T-helper 22 cell (primary cell): ENCODE measurements at regions not wholly inside any gene's neighbourhood (a gene's known extent, or its start where the extent isn't known, plus 50 kb on each side); places are given as distances from the start of the nearest gene placed in this dataset.

Experiments
- DNase-seq: peaks from one replicate; pipeline ENCODE4 v3.0.0-alpha.2; 2020; ENCODE audit warnings: low read depth

- no peak for DNase-seq
Observed at GRCh38 chr2:198795419-198795818, 662.3 kb downstream of the SATB2 start.

- DNase-seq, result no peak
Observed at GRCh38 chr2:198791623-198792022, 666.1 kb downstream of the SATB2 start.

- DNase-seq, result no peak
Observed at GRCh38 chr2:198788676-198789075, 669.1 kb downstream of the SATB2 start.

DNA sequence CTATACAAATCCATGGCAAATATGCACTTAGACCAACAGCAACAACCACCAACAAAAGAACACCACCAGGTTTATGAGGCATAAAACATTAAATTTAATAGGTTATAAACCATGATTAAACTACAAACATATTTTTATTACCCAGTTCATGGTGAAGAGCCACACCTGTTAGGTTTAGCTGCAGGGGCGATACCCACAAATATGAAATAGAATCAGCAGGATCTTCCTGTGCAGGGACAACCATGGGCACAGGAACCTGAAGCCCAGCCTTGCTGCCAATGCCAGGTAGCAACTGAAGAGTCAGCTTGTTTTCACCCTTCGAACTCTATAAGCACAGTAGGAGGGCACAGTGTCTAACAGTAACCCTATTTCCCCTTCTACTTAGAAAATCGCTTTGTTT, 675.0 kb downstream of the SATB2 start:
- DNase-seq, result no peak

- no peak for DNase-seq
Observed at GRCh38 chr2:198776616-198777406, 680.9 kb downstream of the SATB2 start.

DNA sequence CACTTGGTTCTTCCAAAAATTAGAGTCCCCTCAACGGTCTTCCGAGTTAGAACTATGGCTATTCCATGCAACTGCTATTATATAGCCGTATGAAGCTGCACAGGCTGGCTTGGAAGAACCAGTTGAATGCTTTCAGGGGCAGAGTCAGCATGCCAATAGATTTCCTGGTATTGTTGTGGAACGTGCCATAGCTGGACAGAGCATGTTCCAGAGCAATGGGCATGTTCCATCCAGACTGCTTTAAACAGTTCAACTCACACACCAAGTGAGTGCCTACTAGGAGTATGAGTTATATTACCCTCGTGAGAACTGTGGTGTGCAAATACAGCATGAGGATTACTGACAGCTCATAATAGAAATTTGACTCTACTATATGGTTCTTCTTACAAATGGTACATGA, 682.0 kb downstream of the SATB2 start:
- no peak for DNase-seq

- no peak for DNase-seq
Observed at GRCh38 chr2:198774576-198774975, 683.2 kb downstream of the SATB2 start.

- DNase-seq, result no peak
Observed at GRCh38 chr2:198767694-198768093, 690.0 kb downstream of the SATB2 start.

DNA sequence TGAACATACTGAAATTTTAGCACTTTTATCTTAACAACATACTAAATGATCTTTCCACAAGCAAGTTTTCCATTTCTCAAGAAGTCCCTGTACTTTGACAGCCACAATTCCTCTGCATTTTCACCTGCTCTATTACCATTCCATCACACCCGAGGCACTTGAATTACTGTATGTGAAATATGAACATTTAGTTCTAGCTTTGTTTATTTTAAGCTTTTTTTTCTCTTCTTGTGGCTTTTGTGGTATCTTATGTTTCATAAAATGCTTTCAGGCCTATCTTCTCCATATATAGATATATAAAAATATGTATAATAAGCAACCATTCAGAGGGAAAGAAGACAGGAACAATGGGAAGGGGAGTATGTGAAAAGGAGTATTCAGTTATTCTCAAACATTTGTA, 693.9 kb downstream of the SATB2 start:
- DNase-seq, result no peak

- DNase-seq, result no peak
Observed at GRCh38 chr2:198762441-198762840, 695.3 kb downstream of the SATB2 start.

GRCh38 chr2:198757069-198757468, 700.7 kb downstream of the SATB2 start:
- DNase-seq, result no peak

- no peak for DNase-seq
Observed at GRCh38 chr2:198756166-198756565, 701.6 kb downstream of the SATB2 start.

- DNase-seq, result no peak
Observed at GRCh38 chr2:198753101-198753500, 704.6 kb downstream of the SATB2 start.

GRCh38 chr2:198749364-198749763, 708.4 kb downstream of the SATB2 start:
- DNase-seq, result no peak

GRCh38 chr2:198731842-198732399, 725.8 kb downstream of the SATB2 start:
- DNase-seq, result no peak

DNA sequence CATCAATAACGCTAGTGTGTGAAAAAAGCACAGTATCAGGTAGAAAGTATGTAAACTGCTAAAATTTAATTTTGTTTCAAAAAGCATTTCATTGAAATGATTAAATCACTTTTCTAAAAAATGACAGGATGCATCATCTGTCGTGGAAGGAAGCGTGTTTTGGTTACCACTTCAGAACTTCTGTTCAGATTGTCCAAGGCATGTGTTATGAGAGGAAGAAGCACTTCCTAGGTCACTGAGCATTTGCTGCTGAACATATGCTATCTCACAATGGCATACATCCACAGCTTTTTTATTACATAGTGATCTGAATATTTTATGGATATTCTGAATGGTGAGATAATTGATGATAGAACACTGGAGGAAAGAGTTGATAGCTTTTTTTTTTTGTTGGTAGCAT, 737.5 kb downstream of the SATB2 start:
- no peak for DNase-seq

GRCh38 chr2:198717451-198717850, 740.3 kb downstream of the SATB2 start:
- DNase-seq, result no peak

- DNase-seq, result no peak
Observed at GRCh38 chr2:198715302-198715835, 742.4 kb downstream of the SATB2 start.

- DNase-seq, result no peak
Observed at GRCh38 chr2:198712485-198712884, 745.3 kb downstream of the SATB2 start.

GRCh38 chr2:198711484-198711883, 746.3 kb downstream of the SATB2 start:
- DNase-seq, result no peak

DNA sequence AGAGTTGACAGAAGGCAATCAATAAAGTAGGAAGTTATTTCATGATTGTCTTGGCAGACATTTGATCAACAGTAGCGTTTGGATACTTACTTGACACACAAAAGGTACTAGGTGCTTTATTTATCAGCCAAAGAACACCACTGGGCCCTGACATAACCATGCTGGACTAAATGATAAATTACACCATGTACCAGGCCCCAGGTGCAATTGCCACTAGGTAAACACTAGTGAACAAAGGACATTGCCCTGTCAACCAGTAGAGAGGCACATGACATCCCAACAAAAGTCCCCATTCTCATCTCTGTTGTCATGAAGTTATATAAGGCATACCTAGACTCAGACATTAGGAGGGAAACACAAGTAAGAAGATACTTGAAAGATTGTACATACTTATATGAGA, 747.2 kb downstream of the SATB2 start:
- DNase-seq, result no peak

DNA sequence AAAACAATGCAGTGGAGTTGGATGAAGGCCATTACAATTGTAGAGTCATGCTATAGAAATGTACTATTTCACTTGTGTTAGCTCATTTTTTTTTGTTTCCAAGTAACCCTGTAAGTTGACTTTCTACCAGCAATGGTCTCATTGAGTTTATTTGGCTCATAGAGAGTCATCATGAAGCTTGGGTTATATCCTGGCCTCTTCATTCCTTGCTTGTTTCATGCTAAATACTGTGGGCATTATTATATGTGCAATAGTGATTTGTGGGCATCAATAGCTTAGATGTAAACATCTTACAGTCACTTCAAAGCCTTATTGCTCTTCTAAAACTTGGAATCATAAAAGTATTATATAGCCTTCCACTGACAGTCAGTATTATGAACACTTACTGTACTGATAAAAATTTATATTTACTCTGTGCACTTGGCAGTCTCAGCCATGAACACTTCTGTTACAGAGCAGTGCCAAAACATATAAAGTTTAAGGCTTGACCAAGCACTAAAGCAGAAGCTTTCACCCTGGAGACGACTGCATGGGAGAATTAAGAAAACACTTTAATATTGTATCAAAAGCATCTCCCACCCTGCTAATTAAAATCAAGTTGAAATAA, 751.2 kb downstream of the SATB2 start:
- DNase-seq, result no peak

DNA sequence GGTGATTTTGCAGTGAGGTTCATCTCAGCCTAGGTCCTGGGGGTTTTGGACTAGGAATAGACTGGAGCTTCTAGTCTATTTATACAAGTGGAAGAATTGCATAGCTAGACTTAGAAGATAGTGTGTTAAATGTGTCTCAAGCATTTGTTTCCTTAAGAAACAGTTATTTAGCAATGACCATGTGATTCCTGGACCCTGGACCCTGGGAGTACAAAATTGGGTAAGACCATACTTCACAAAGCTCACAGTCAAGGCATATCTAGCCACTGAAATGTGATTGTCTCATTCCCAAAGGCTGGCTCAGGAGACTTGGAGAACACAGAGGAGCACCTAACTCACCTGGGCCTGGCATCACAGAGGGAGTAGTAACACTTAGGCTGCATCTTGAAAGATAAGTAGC, 754.5 kb downstream of the SATB2 start:
- no peak for DNase-seq
